Keratinocyte (primary cell): ENCODE measurements at regions not wholly inside any gene's neighbourhood (a gene's known extent, or its start where the extent isn't known, plus 50 kb on each side); places are given as distances from the start of the nearest gene placed in this dataset.

Source experiments
- DNase-seq: peaks from one replicate; pipeline ENCODE4 v3.0.0-alpha.2; 2011; ENCODE audit warnings: low read depth, missing footprints, low spot score
- FAIRE-seq: peaks from 2 replicates; lab custom pipeline; 2011; peaks lifted over from hg19 to GRCh38; lab: Jason Lieb, UNC
- H2AFZ ChIP-seq: 2 replicates; pipeline ENCODE4 v1.6.0; 2012; ENCODE audit warnings: low read length, control low read depth, inconsistent platforms; ENCODE audit not compliant: control insufficient read depth
- H3K27ac ChIP-seq: 2 replicates; pipeline ENCODE4 v1.5.1; 2011; ENCODE audit warnings: low read length; ENCODE audit not compliant: control insufficient read depth, insufficient read depth
- H3K27me3 ChIP-seq: 3 replicates; pipeline ENCODE4 v1.6.0; 2011; ENCODE audit warnings: low read length; ENCODE audit not compliant: control insufficient read depth, insufficient read depth; ENCODE audit errors: extremely low read depth
- H3K36me3 ChIP-seq, 2 experiments: 2 replicates in 1 of 2; 3 replicates in 1 of 2; pipeline ENCODE4 v1.5.1; 2011; ENCODE audit warnings: low read length in 2 of 2, mild to moderate bottlenecking in 1 of 2; ENCODE audit not compliant: control insufficient read depth in 2 of 2, insufficient read depth in 2 of 2; ENCODE audit errors: extremely low read depth in 1 of 2
- H3K4me1 ChIP-seq: 3 replicates; pipeline ENCODE4 v1.5.1; 2011; ENCODE audit warnings: low read length; ENCODE audit not compliant: control insufficient read depth, insufficient read depth; ENCODE audit errors: extremely low read depth
- H3K4me2 ChIP-seq: 3 replicates; pipeline ENCODE4 v1.6.0; 2011; ENCODE audit warnings: low read depth, low read length; ENCODE audit not compliant: control insufficient read depth, insufficient read depth; ENCODE audit errors: extremely low read depth
- H3K4me3 ChIP-seq, 3 experiments: fragments of 200-600 bp in 1 of 3; sonication (generic) in 1 of 3; 2 replicates in 2 of 3; 3 replicates in 1 of 3; pipeline ENCODE4 v1.5.1; 2011 to 2016; ENCODE audit warnings: low read length in 3 of 3, mild to moderate bottlenecking in 3 of 3, control low read depth in 2 of 3, inconsistent platforms in 1 of 3, low read depth in 1 of 3, mixed read lengths in 1 of 3, mixed run types in 1 of 3, moderate library complexity in 1 of 3; ENCODE audit not compliant: control insufficient read depth in 2 of 3, insufficient read depth in 2 of 3; ENCODE audit errors: extremely low read depth in 1 of 3
- H3K79me2 ChIP-seq: 2 replicates; pipeline ENCODE4 v1.6.0; 2012; ENCODE audit warnings: low read length; ENCODE audit not compliant: control insufficient read depth, insufficient read depth
- H3K9ac ChIP-seq: 3 replicates; pipeline ENCODE4 v1.6.0; 2011; ENCODE audit warnings: low read length; ENCODE audit not compliant: control insufficient read depth, insufficient read depth; ENCODE audit errors: extremely low read depth
- H3K9me1 ChIP-seq: 3 replicates; pipeline ENCODE4 v1.6.0; 2011; ENCODE audit warnings: low read length; ENCODE audit not compliant: control insufficient read depth, insufficient read depth; ENCODE audit errors: extremely low read depth
- H3K9me3 ChIP-seq: 2 replicates; pipeline ENCODE4 v1.5.1; 2012; ENCODE audit warnings: low read depth, low read length; ENCODE audit not compliant: control insufficient read depth
- H4K20me1 ChIP-seq: 3 replicates; pipeline ENCODE4 v1.6.0; 2011; ENCODE audit warnings: low read length; ENCODE audit not compliant: control insufficient read depth, insufficient read depth; ENCODE audit errors: extremely low read depth
- CTCF ChIP-seq, 3 experiments: IDR thresholded peaks in 1 of 3; conservative IDR thresholded peaks in 1 of 3; optimal IDR thresholded peaks in 1 of 3; 2 replicates in 2 of 3; 3 replicates in 1 of 3; pipeline versions ENCODE3 to v1.5.1; 2011; ENCODE audit warnings: low read length in 3 of 3, mild to moderate bottlenecking in 3 of 3, moderate library complexity in 2 of 3, control low read depth in 1 of 3, inconsistent platforms in 1 of 3; ENCODE audit not compliant: insufficient read depth in 2 of 3; ENCODE audit errors: extremely low read depth in 1 of 3
- EZH2 ChIP-seq: IDR thresholded peaks from one replicate; pipeline ENCODE4 v1.6.1; 2012; ENCODE audit warnings: inconsistent platforms, mild to moderate bottlenecking, low read length, moderate library complexity
- dilution Hi-C: fragments of 300-500 bp; cut with MboI; formaldehyde crosslinking; loops from one replicate; pipeline ENCODE4 v1.7.0; 2020; ENCODE audit warnings: low sequenced_read_pairs; ENCODE audit not compliant: extremely low pct_ligation_motif_present

DNA sequence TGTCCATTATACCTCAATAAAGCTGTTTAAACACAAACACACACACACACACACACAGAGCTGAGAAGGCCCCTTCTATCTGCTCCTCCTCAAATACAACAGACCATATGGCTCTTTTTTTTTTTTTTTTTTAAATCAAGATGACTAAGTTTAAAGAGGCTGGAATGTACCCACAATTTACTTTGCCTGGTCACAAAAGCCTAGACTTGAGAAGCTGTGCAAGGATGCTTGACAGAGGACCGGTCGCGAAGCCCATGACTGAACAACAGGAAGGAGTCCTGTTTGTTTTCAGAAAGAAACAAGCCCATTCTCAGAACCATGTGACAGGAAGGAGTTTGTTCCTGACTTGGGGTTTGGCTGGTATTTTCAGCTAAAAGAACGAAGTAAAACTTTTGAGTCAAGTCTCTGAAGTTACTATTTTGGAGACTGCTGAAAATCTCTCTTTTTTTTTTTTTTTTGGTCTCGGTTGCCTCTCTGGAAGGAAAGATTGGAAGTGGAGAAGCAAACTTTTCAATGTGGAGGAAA is 650.9 kb upstream of the TENM3 start:
- no peaks in the 10 kb centered on the region for H3K36me3 ChIP-seq
- H3K4me2 ChIP-seq = no peak overlapping the region
- no peak overlapping the region for H3K9ac ChIP-seq
- no peak overlapping the region for H3K27ac ChIP-seq
- no peaks in the 10 kb centered on the region for H3K4me1 ChIP-seq
- FAIRE-seq (no peak), DNase-seq (no peak)
- H3K9me3 ChIP-seq = no peaks in the 10 kb centered on the region
- no peaks in the 10 kb centered on the region for H3K79me2 ChIP-seq
- no peak overlapping the region for H2AFZ ChIP-seq
- no peaks in the 10 kb centered on the region for H3K9me1 ChIP-seq
- TF ChIP-seq CTCF (optimal IDR thresholded peaks at IDR 0.05 in 1 of 3, IDR thresholded peaks at IDR 0.05 in 1 of 3, conservative IDR thresholded peaks at IDR 0.05 in 1 of 3; ENCODE audit: extremely low read depth in 1 of 3, insufficient read depth in 2 of 3, low read length in 3 of 3) (no peak), EZH2 (no peak)
- H3K4me3 ChIP-seq = no peak overlapping the region
- dilution Hi-C loops = no loop called here
- H4K20me1 ChIP-seq = no peaks in the 10 kb centered on the region
- no peaks in the 10 kb centered on the region for H3K27me3 ChIP-seq

DNA sequence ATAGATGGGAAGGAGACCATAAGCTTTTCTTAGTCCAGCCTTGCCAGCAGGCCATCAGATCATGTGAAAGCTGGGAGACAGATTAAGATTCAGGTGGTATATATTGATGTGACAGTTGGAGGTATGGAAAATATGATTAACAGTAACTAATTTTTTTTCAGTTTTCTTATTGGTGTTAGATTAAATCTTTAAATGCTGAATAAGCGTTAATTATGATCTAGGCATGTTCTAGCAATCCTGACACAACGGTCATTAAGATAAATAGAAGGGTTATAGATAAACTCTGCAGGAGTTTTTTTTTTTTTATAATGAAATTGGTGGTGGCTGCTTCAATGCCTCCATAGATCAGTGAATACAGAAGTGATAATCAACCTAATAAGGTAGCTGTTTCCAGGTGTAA is 649.5 kb upstream of the TENM3 start:
- Histone ChIP-seq H3K9me3 (no peaks in the 10 kb centered on the region), H4K20me1 (no peaks in the 10 kb centered on the region), H3K36me3 (no peaks in the 10 kb centered on the region), H3K9me1 (no peaks in the 10 kb centered on the region), H3K4me1 (no peaks in the 10 kb centered on the region), H3K27me3 (no peaks in the 10 kb centered on the region), H3K4me3 (no peak overlapping the region), H3K4me2 (no peak overlapping the region), H3K9ac (no peak overlapping the region), H3K27ac (no peak overlapping the region), H2AFZ (no peak overlapping the region), H3K79me2 (no peaks in the 10 kb centered on the region)
- DNase-seq (no peak), FAIRE-seq (no peak)
- dilution Hi-C loops = no loop called here
- no peak for TF ChIP-seq EZH2
- TF ChIP-seq CTCF (optimal IDR thresholded peaks at IDR 0.05 in 1 of 3, IDR thresholded peaks at IDR 0.05 in 1 of 3, conservative IDR thresholded peaks at IDR 0.05 in 1 of 3; ENCODE audit: extremely low read depth in 1 of 3, insufficient read depth in 2 of 3, low read length in 3 of 3) = no peak
